HAP-1 (cell line): ENCODE measurements at regions not wholly inside any gene's neighbourhood (a gene's known extent, or its start where the extent isn't known, plus 50 kb on each side); places are given as distances from the start of the nearest gene placed in this dataset.
A peak's percentile ranks its signal among the peaks of the same experiment; 100 is the strongest.

Experiments
- DNase-seq, 2 experiments: peaks; one replicate each; pipeline ENCODE4 v3.0.0-alpha.2; 2016 to 2020; ENCODE audit warnings: low spot score in 2 of 2
- H3K27me3 ChIP-seq: fragments of 250-450 bp; sonication (Bioruptor Pico); 2 replicates; pipeline ENCODE4 v1.5.1; 2020; ENCODE audit warnings: low read depth, mild to moderate bottlenecking, moderate library complexity
- H3K36me3 ChIP-seq: fragments of 250-450 bp; sonication (Bioruptor Pico); replicated peaks from 2 replicates; pipeline ENCODE4 v1.5.1; 2020; ENCODE audit warnings: mild to moderate bottlenecking
- H3K4me1 ChIP-seq: fragments of 250-450 bp; sonication (Bioruptor Pico); 2 replicates; pipeline ENCODE4 v1.5.1; 2020; ENCODE audit warnings: mild to moderate bottlenecking
- H3K4me3 ChIP-seq: fragments of 250-450 bp; sonication (Bioruptor Pico); 2 replicates; pipeline ENCODE4 v1.5.1; 2020; ENCODE audit warnings: mild to moderate bottlenecking, moderate library complexity
- H3K9me3 ChIP-seq: fragments of 250-450 bp; sonication (Bioruptor Pico); 2 replicates; pipeline ENCODE4 v1.5.1; 2020; ENCODE audit warnings: mild to moderate bottlenecking, moderate library complexity
- in situ Hi-C: fragments of 300-500 bp; cut with MboI; formaldehyde crosslinking; loops from 3 replicates; pipeline ENCODE4 v1.14.3; 2020; ENCODE audit warnings: low sequenced_read_pairs, inconsistent platforms, mixed read lengths

GRCh38 chr11:69880826-69881445, 61.7 kb upstream of the FGF3 start:
- H3K36me3 ChIP-seq = no peaks in the 10 kb centered on the region
- DNase-seq = no peak
- H3K4me1 ChIP-seq = no peaks in the 10 kb centered on the region
- H3K4me3 ChIP-seq = no peak overlapping the region
- no peaks in the 10 kb centered on the region for H3K9me3 ChIP-seq
- peaks cover 6% of the 10 kb centered on the region; the same call in 1 of the 2 replicates for H3K27me3 ChIP-seq
- in situ Hi-C loops = no loop called here

GRCh38 chr11:69881467-69882269, 62.5 kb upstream of the FGF3 start:
- in situ Hi-C loops = no loop called here
- peaks cover 6% of the 10 kb centered on the region; the same call in 1 of the 2 replicates for H3K27me3 ChIP-seq
- no peaks in the 10 kb centered on the region for H3K4me1 ChIP-seq
- peak in 1 of 2 experiments; percentile 57 for DNase-seq
- no peak overlapping the region for H3K4me3 ChIP-seq
- no peaks in the 10 kb centered on the region for H3K36me3 ChIP-seq
- H3K9me3 ChIP-seq = no peaks in the 10 kb centered on the region

DNA sequence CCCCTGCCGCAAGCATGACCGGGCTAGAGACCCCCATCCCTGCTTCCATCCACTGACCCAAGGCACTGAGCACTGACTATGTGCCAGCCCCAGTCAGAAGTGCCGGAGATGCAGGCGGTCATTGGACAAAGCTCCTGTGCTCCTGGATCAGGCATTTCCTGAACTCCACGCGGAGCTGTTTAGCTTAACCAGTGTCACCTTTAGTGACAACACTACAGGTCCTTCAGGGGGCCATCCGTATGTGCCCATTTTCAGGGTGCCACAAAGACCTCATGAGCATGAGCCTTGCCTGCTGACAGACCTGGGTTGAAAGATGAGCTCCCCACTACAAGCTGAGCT, 63.0 kb upstream of the FGF3 start:
- no peaks in the 10 kb centered on the region for H3K36me3 ChIP-seq
- no peak for DNase-seq
- no peak overlapping the region for H3K4me3 ChIP-seq
- no peaks in the 10 kb centered on the region for H3K9me3 ChIP-seq
- in situ Hi-C loops = no loop called here
- H3K4me1 ChIP-seq = no peaks in the 10 kb centered on the region
- peaks cover 6% of the 10 kb centered on the region; the same call in 1 of the 2 replicates for H3K27me3 ChIP-seq

GRCh38 chr11:69883292-69884255, 64.4 kb upstream of the FGF3 start:
- Histone ChIP-seq H3K9me3 (no peaks in the 10 kb centered on the region), H3K4me3 (no peak overlapping the region), H3K36me3 (no peaks in the 10 kb centered on the region), H3K27me3 (peaks cover 6% of the 10 kb centered on the region; the same call in 1 of the 2 replicates), H3K4me1 (no peaks in the 10 kb centered on the region)
- no peak for DNase-seq
- in situ Hi-C loops = no loop called here

DNA sequence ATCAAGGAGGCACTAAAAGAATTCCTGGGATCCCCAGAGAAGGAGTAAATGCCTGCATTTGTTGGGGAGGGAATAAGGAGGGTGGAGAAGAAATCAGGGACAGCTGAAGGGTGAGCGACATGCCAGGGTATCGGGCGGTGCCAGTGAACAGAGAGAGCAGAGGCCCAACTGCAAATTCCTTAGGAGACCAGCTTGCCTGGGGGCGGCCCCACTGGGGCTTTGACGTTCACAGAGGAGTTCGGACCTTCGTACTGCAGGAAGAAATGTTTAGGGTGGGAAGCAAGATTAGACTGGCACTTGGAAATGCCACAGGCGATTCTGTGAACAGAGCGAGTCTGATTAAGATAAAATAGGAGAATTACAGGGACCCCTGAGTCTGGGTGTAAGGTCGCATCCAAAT, 65.1 kb upstream of the FGF3 start:
- Histone ChIP-seq H3K4me3 (no peak overlapping the region), H3K9me3 (no peaks in the 10 kb centered on the region), H3K36me3 (no peaks in the 10 kb centered on the region), H3K27me3 (peaks cover 6% of the 10 kb centered on the region; the same call in 1 of the 2 replicates), H3K4me1 (peaks cover under 1% of the 10 kb centered on the region)
- no peak for DNase-seq
- in situ Hi-C loops = no loop called here

DNA sequence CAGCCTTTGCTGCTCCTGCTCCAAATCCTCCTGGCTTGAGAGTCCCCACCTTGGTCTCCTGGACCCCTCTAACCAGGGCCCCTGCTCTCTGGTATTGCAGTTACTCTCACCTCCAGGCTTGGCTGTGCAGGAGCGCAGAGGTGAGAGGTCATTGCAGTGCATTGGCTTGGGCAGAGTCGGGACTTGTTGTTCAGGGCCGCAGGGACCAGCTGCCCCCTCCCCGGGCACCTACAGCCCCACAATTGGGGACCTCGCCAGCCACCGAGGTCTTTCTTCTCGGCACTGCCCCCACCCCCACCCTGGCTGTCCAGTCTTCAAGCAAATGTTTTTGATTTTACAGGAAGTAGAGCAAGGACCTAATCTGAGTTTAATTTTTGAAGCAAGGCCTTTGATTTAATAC, 65.5 kb upstream of the FGF3 start:
- Histone ChIP-seq H3K9me3 (no peaks in the 10 kb centered on the region), H3K27me3 (peaks cover 6% of the 10 kb centered on the region; the same call in 1 of the 2 replicates), H3K4me3 (no peak overlapping the region), H3K4me1 (peaks cover 4% of the 10 kb centered on the region), H3K36me3 (no peaks in the 10 kb centered on the region)
- in situ Hi-C loops = loop anchor here (5.0 kb wide), 1 partner anchor 167 kb away; no protein-coding TSS in a partner anchor
- DNase-seq = no peak

GRCh38 chr11:69887330-69887729, 68.1 kb upstream of the FGF3 start:
- H3K36me3 ChIP-seq = no peaks in the 10 kb centered on the region
- DNase-seq = no peak
- H3K4me1 ChIP-seq = peaks cover 6% of the 10 kb centered on the region
- in situ Hi-C loops = loop anchor here (5.0 kb wide), 1 partner anchor 170 kb away; no protein-coding TSS in a partner anchor
- H3K4me3 ChIP-seq = no peak overlapping the region
- peaks cover 31% of the 10 kb centered on the region for H3K27me3 ChIP-seq
- no peaks in the 10 kb centered on the region for H3K9me3 ChIP-seq

- DNase-seq = no peak
- Histone ChIP-seq H3K9me3 (no peaks in the 10 kb centered on the region), H3K36me3 (no peaks in the 10 kb centered on the region), H3K27me3 (peaks cover 34% of the 10 kb centered on the region), H3K4me1 (peaks cover 6% of the 10 kb centered on the region), H3K4me3 (no peak overlapping the region)
- in situ Hi-C loops = loop anchor here (5.0 kb wide), 1 partner anchor 171 kb away; no protein-coding TSS in a partner anchor
Measured at GRCh38 chr11:69887841-69888427, 68.7 kb upstream of the FGF3 start.

GRCh38 chr11:69888483-69889181, 69.4 kb upstream of the FGF3 start:
- peaks cover 34% of the 10 kb centered on the region for H3K27me3 ChIP-seq
- H3K4me3 ChIP-seq = no peak overlapping the region
- peaks cover 6% of the 10 kb centered on the region for H3K4me1 ChIP-seq
- peak; percentile 39 to 86 for DNase-seq
- no peaks in the 10 kb centered on the region for H3K36me3 ChIP-seq
- in situ Hi-C loops = loop anchor here (5.0 kb wide), 1 partner anchor 171 kb away; no protein-coding TSS in a partner anchor
- H3K9me3 ChIP-seq = no peaks in the 10 kb centered on the region

DNA sequence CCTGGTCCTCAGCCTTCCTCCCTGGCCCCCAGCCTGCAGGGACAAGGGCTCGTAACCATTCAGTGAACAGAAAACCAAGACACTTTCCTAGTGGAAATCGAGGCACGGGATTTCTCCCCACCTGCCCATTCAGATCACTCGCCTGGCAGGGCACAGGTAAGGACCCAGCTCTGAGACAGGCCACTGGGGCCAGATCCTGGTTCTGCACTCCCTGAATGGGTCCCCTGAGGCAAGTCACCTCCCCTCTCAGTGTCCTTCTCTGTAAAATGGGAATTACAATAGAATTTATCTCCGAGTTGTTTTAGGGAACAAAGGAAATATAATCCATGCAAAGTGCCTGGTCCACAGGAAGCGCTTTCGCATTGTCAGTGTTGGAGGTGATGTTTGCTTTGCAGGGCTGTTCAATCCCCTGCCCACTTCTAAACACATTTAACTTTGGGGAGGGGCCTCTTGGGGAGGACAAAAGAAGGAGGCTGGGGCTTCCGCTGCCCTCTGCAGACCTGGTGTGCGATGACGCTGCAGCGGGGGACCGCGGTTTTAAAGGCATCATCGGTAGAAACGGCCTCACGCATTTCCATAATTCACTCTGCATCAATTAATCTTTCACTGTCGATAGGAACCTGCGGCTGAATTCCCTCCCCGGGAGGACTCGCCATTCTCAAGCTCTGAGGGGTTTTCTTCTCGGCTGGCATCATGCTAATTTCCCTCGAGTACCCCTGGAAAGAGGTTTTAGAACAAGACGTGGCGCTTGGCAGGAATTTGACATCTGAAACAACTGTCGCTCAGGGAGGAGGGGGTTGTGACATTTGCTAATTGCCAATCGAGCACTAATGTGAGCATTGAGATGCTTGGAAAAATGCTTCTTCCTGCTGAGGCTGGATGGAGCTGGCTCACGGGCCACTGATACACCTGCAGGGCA, 70.4 kb upstream of the FGF3 start:
- H3K4me3 ChIP-seq = no peak overlapping the region
- H3K27me3 ChIP-seq = peaks cover 36% of the 10 kb centered on the region
- no peaks in the 10 kb centered on the region for H3K36me3 ChIP-seq
- in situ Hi-C loops = loop anchor here (5.0 kb wide), 1 partner anchor 172 kb away; no protein-coding TSS in a partner anchor
- H3K4me1 ChIP-seq = peaks cover 6% of the 10 kb centered on the region
- no peaks in the 10 kb centered on the region for H3K9me3 ChIP-seq
- peak; percentile 53 to 64 for DNase-seq

DNA sequence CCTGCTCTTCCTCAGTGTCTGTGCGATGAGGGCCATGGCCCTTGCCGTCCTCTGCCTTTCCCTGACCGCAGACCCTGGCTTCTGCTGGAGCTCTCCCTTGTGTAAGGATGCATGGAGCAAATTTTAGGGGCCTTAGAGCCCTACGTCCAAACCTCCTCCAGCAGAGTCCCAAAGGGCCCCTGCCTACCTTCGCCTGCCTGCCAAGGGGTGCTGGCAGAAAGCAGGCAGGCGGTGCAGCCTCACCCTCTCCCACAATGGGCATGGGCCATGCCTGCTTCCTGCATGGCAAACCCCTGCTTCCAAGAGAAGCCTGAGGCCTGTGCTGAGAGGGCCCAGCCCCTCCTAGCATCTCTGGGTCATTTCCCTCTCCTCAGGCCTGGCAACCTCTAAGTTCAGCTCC, 71.3 kb upstream of the FGF3 start:
- Histone ChIP-seq H3K9me3 (no peaks in the 10 kb centered on the region), H3K4me3 (no peak overlapping the region), H3K27me3 (peaks cover 45% of the 10 kb centered on the region), H3K36me3 (no peaks in the 10 kb centered on the region), H3K4me1 (peaks cover 6% of the 10 kb centered on the region)
- DNase-seq = no peak
- in situ Hi-C loops = no loop called here
